GM12864 (cell line): ENCODE measurements at regions not wholly inside any gene's neighbourhood (a gene's known extent, or its start where the extent isn't known, plus 50 kb on each side); places are given as distances from the start of the nearest gene placed in this dataset.

Experiments used
- DNase-seq: peaks from one replicate; pipeline ENCODE4 v3.0.0-alpha.2; 2011; ENCODE audit warnings: low read depth
- H3K4me3 ChIP-seq: 2 replicates; pipeline ENCODE4 v1.5.1; 2011; ENCODE audit warnings: mild to moderate bottlenecking, low read depth, low read length, control low read depth
- CTCF ChIP-seq: IDR thresholded peaks from 2 replicates; pipeline ENCODE4 v1.5.1; 2011; ENCODE audit warnings: low read depth, mild to moderate bottlenecking, moderate library complexity, low read length, control low read depth, inconsistent platforms; ENCODE audit errors: missing control alignments

GRCh38 chr3:30471796-30472489, 134.5 kb upstream of the TGFBR2 start:
- TF ChIP-seq CTCF, result no peak
- no peak for DNase-seq
- no peak overlapping the region for H3K4me3 ChIP-seq

GRCh38 chr3:30473374-30474051, 132.9 kb upstream of the TGFBR2 start:
- H3K4me3 ChIP-seq, result no peak overlapping the region
- DNase-seq, result no peak
- no peak for TF ChIP-seq CTCF

GRCh38 chr3:30474371-30474770, 132.0 kb upstream of the TGFBR2 start:
- no peak overlapping the region for H3K4me3 ChIP-seq
- no peak for DNase-seq
- no peak for TF ChIP-seq CTCF

GRCh38 chr3:30475038-30475808, 131.2 kb upstream of the TGFBR2 start:
- no peak overlapping the region for H3K4me3 ChIP-seq

GRCh38 chr3:30475809-30476178, 130.6 kb upstream of the TGFBR2 start:
- no peak for TF ChIP-seq CTCF
- no peak for DNase-seq
- no peak overlapping the region for H3K4me3 ChIP-seq

More at GRCh38 chr3:30475038-30475808, 131.2 kb upstream of the TGFBR2 start:
- peak; percentile 25 for DNase-seq
- no peak for TF ChIP-seq CTCF

- no peak for TF ChIP-seq CTCF
- no peak for DNase-seq
Observed at GRCh38 chr3:30476368-30477084, 129.9 kb upstream of the TGFBR2 start.

More at GRCh38 chr3:30476368-30477084, 129.9 kb upstream of the TGFBR2 start:
- H3K4me3 ChIP-seq, result no peak overlapping the region
